Erythroblast (primary cell): ENCODE measurements at regions not wholly inside any gene's neighbourhood (a gene's known extent, or its start where the extent isn't known, plus 50 kb on each side); places are given as distances from the start of the nearest gene placed in this dataset.

Experiments
- GATA1 ChIP-seq: IDR thresholded peaks from 2 replicates; pipeline ENCODE4 v1.6.1; 2011; ENCODE audit warnings: low read depth, mild to moderate bottlenecking, control low read depth, low read length, moderate library complexity
- POLR2A ChIP-seq: IDR thresholded peaks from 2 replicates; pipeline ENCODE4 v1.6.1; 2011; ENCODE audit warnings: mild to moderate bottlenecking, low read length

DNA sequence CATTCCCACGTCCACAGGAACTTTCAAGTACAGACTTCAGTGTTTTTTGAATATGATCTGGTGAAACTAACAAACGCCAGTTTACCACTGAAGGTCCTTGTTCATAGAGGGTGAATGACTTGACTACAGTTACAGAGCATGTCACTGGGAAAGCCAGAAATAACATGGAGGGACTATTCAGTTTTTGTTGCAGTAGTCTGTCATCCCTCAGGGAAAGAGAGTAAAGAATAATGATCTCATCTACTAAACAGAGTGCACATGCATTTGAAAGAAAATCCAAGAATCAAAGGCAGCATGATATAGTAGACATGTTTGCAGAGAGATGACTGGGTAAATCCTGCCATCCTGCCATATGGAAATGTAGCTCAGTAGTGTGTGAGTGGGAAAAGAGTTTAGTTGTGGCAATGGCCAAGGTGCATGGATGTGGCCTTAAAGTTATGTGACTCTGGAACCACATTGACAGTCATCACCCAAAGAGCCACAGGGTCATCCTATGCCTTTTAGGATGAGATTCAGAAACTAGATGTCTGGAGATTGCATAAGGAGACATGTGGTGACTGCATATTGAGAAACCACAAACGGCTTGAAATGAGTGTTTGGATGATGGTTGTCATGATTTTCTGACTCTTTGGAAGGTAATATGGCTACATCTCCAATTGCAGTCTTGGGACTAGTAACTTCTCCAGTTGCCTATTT, 125.3 kb upstream of the ZEB2 start:
- TF ChIP-seq POLR2A = no peak
- no peak for TF ChIP-seq GATA1
